ENCODE measurements at regions not wholly inside any gene's neighbourhood (a gene's known extent, or its start where the extent isn't known, plus 50 kb on each side); places are given as distances from the start of the nearest gene placed in this dataset. TPM values are rescaled to one million over a fixed set of nuclear protein-coding genes. Genes with fewer than 3 reads are reported as not detected.

GRCh38 chr3:44184319-44184953, 57.2 kb upstream of the TOPAZ1 start:
- H2AFZ ChIP-seq = no peak overlapping the region

GRCh38 chr3:44185396-44185915, 56.2 kb upstream of the TOPAZ1 start:
- WGBS, 2 experiments (ENCODE audit: low coverage in 1 of 2, low lambda C conversion rate in 2 of 2, missing lambda C conversion rate in 2 of 2) = 38 to 44% methylated on average over 4 of the region's 4 CpGs
- Histone ChIP-seq H3K27me3 (replicated peaks; ENCODE audit: insufficient read depth) (peaks cover 33% of the 10 kb centered on the region), H3K9me3 (ENCODE audit: low read depth) (no peaks in the 10 kb centered on the region), H3K9me2 (ENCODE audit: insufficient read depth) (no peaks in the 10 kb centered on the region), H3K4me1 (ENCODE audit: insufficient read depth) (no peaks in the 10 kb centered on the region), H3F3A (ENCODE audit: insufficient read depth) (no peaks in the 10 kb centered on the region), H3K36me3 (ENCODE audit: low read depth) (no peaks in the 10 kb centered on the region), H3K4me3 (no peak overlapping the region), H3K9ac (no peak overlapping the region), H3K4me2 (ENCODE audit: unreplicated experiment) (no peak overlapping the region), H3K79me2 (ENCODE audit: insufficient read depth) (no peaks in the 10 kb centered on the region), H2AFZ (no peak overlapping the region), H4K20me1 (ENCODE audit: insufficient read depth) (no peaks in the 10 kb centered on the region), H3K27ac (no peak overlapping the region)
- in situ Hi-C loops (cut with MboI) = loop anchor here (25.0 kb wide), 1 partner anchor 648 kb away; no protein-coding TSS in a partner anchor
- TF ChIP-seq EZH2phosphoT487 (IDR thresholded peaks at IDR 0.05; ENCODE audit: insufficient read depth, low read depth) (no peak), EZH2 (IDR thresholded peaks at IDR 0.05; ENCODE audit: insufficient read depth, poor library complexity, severe bottlenecking) (no peak)
- DNase-seq = no peak

More at GRCh38 chr3:44184319-44184953, 57.2 kb upstream of the TOPAZ1 start:
- Histone ChIP-seq H4K20me1 (ENCODE audit: insufficient read depth) (no peaks in the 10 kb centered on the region), H3K9me3 (ENCODE audit: low read depth) (no peaks in the 10 kb centered on the region), H3K4me1 (ENCODE audit: insufficient read depth) (no peaks in the 10 kb centered on the region), H3K4me2 (ENCODE audit: unreplicated experiment) (no peak overlapping the region), H3K79me2 (ENCODE audit: insufficient read depth) (no peaks in the 10 kb centered on the region), H3K27me3 (replicated peaks; ENCODE audit: insufficient read depth) (peaks cover 33% of the 10 kb centered on the region), H3F3A (ENCODE audit: insufficient read depth) (no peaks in the 10 kb centered on the region), H3K9ac (no peak overlapping the region), H3K4me3 (no peak overlapping the region), H3K27ac (no peak overlapping the region), H3K36me3 (ENCODE audit: low read depth) (no peaks in the 10 kb centered on the region), H3K9me2 (ENCODE audit: insufficient read depth) (no peaks in the 10 kb centered on the region)
- 3 to 5% methylated on average over 14 of the region's 14 CpGs for WGBS, 2 experiments (ENCODE audit: low coverage in 1 of 2, low lambda C conversion rate in 2 of 2, missing lambda C conversion rate in 2 of 2)
- no peak for TF ChIP-seq EZH2phosphoT487 (IDR thresholded peaks at IDR 0.05; ENCODE audit: insufficient read depth, low read depth)
- no peak for TF ChIP-seq EZH2 (IDR thresholded peaks at IDR 0.05; ENCODE audit: insufficient read depth, poor library complexity, severe bottlenecking)
- peak; percentile 14 for DNase-seq
- in situ Hi-C loops (cut with MboI) = loop anchor here (25.0 kb wide), 1 partner anchor 647 kb away; no protein-coding TSS in a partner anchor

- Histone ChIP-seq H3K27ac (no peak overlapping the region), H3K9ac (no peak overlapping the region), H3K27me3 (replicated peaks; ENCODE audit: insufficient read depth) (peaks cover 33% of the 10 kb centered on the region), H3K36me3 (ENCODE audit: low read depth) (no peaks in the 10 kb centered on the region), H3K4me2 (ENCODE audit: unreplicated experiment) (no peak overlapping the region), H3K4me3 (no peak overlapping the region), H3K9me3 (ENCODE audit: low read depth) (no peaks in the 10 kb centered on the region), H3F3A (ENCODE audit: insufficient read depth) (no peaks in the 10 kb centered on the region), H4K20me1 (ENCODE audit: insufficient read depth) (no peaks in the 10 kb centered on the region), H2AFZ (no peak overlapping the region), H3K9me2 (ENCODE audit: insufficient read depth) (no peaks in the 10 kb centered on the region), H3K79me2 (ENCODE audit: insufficient read depth) (no peaks in the 10 kb centered on the region), H3K4me1 (ENCODE audit: insufficient read depth) (no peaks in the 10 kb centered on the region)
- TF ChIP-seq EZH2phosphoT487 (IDR thresholded peaks at IDR 0.05; ENCODE audit: insufficient read depth, low read depth) (no peak), EZH2 (IDR thresholded peaks at IDR 0.05; ENCODE audit: insufficient read depth, poor library complexity, severe bottlenecking) (no peak)
- in situ Hi-C loops (cut with MboI) = loop anchor here (25.0 kb wide), 1 partner anchor 649 kb away; no protein-coding TSS in a partner anchor
- no peak for DNase-seq
- 16 to 37% methylated on average over 2 of the region's 2 CpGs for WGBS, 2 experiments (ENCODE audit: low coverage in 1 of 2, low lambda C conversion rate in 2 of 2, missing lambda C conversion rate in 2 of 2)
Measured at GRCh38 chr3:44186111-44186672, 55.5 kb upstream of the TOPAZ1 start.

GRCh38 chr3:44186712-44187111, 55.0 kb upstream of the TOPAZ1 start:
- H3K4me2 ChIP-seq (ENCODE audit: unreplicated experiment) = no peak overlapping the region
- no peaks in the 10 kb centered on the region for H3K79me2 ChIP-seq (ENCODE audit: insufficient read depth)
- H3K4me1 ChIP-seq (ENCODE audit: insufficient read depth) = no peaks in the 10 kb centered on the region
- WGBS, 2 experiments (ENCODE audit: low coverage in 1 of 2, low lambda C conversion rate in 2 of 2, missing lambda C conversion rate in 2 of 2) = 10 to 11% methylated on average over 2 of the region's 2 CpGs
- no peak for TF ChIP-seq EZH2phosphoT487 (IDR thresholded peaks at IDR 0.05; ENCODE audit: insufficient read depth, low read depth)
- no peak for TF ChIP-seq EZH2 (IDR thresholded peaks at IDR 0.05; ENCODE audit: insufficient read depth, poor library complexity, severe bottlenecking)
- no peak overlapping the region for H3K27ac ChIP-seq
- peaks cover 33% of the 10 kb centered on the region for H3K27me3 ChIP-seq (replicated peaks; ENCODE audit: insufficient read depth)
- H3K36me3 ChIP-seq (ENCODE audit: low read depth) = no peaks in the 10 kb centered on the region
- no peaks in the 10 kb centered on the region for H3K9me2 ChIP-seq (ENCODE audit: insufficient read depth)
- no peak overlapping the region for H3K9ac ChIP-seq
- in situ Hi-C loops (cut with MboI) = loop anchor here (25.0 kb wide), 1 partner anchor 649 kb away; no protein-coding TSS in a partner anchor
- no peak overlapping the region for H3K4me3 ChIP-seq
- no peaks in the 10 kb centered on the region for H4K20me1 ChIP-seq (ENCODE audit: insufficient read depth)
- no peaks in the 10 kb centered on the region for H3F3A ChIP-seq (ENCODE audit: insufficient read depth)
- DNase-seq = no peak
- no peaks in the 10 kb centered on the region for H3K9me3 ChIP-seq (ENCODE audit: low read depth)
- no peak overlapping the region for H2AFZ ChIP-seq

Small RNA genes lying in the stretch of these regions (microRNA-seq; reads per million reads assigned to microRNA genes)
- 65.4 reads per million, percentile 44 among the genes with 10 or more reads in this experiment for gene MIR138-1 (ENCODE audit: borderline number of aligned reads)

Small RNA genes lying in the stretch of these regions (small RNA-seq; reads per million reads assigned to genes)
- gene MIR138-1 (ENCODE audit: low read depth, low replicate concordance) (not detected), gene RNU6-367P (ENCODE audit: low read depth, low replicate concordance) (not detected)

Data from GM23248 (cell line).